NCI-H2196 treated with DMSO at 0.1 percent for 48 hours (cell line): ENCODE measurements at regions not wholly inside any gene's neighbourhood (a gene's known extent, or its start where the extent isn't known, plus 50 kb on each side); places are given as distances from the start of the nearest gene placed in this dataset.

Source experiments
- DNase-seq: peaks from one replicate; lab custom pipeline; 2025; ENCODE audit not compliant: unreplicated experiment; lab: John Stamatoyannopoulos, UW

DNA sequence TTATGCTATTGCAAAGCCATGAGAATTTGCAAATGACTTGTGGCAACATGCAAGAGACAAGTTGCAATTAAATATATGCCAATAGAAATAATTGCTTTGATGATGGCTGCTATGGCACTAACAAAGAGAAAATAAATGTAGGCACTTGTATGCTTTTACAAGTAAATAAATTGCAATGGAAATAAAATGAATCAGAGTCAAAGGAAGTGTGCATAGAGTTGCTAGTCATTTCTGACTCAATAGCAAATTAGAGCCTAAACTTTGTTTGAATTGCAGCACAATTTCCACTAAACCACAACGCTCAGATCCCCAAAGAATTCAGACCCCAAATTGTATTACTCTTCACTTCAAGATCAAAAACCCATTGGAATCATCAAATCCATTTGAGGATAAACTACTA is 792.1 kb upstream of the ARGLU1 start:
- no peak for DNase-seq

DNA sequence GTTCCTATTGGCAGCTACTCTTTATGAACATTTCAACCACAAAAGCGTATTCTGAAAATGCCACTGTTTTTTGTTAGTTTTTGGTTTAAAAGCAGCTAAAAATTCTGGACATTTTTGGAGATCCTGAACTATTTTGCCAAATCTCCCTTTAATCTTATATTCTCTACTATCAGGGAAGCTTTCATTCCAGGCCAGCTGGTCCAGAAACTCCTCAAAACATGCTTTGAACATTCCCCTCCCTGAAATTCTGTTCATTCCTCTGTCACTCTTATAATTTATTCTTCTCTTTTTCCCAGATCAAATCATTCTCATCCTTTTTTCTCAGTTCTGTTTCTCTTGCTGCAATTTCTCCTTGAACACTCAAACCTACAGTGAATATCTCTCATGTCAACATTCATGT is 790.9 kb upstream of the ARGLU1 start:
- DNase-seq = no peak

DNA sequence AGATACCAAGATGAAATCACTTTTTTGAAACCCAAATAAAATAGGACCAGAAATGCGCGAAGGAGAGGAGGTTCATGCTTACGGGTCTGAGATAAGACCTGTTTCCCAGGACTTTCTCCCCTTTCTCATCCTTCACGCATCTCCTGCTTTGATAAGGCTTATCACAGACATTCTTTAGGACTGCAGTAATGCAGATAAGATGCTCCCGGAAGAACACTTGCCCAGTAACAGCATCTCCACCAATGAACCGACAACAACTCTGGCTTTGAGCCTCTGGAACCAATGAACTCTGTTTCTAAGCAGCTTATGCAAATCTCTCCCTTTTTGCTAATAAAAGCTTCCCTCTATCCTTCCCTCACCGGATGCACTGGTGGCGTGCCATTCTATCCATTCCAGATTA is 783.4 kb upstream of the ARGLU1 start:
- DNase-seq = no peak

DNA sequence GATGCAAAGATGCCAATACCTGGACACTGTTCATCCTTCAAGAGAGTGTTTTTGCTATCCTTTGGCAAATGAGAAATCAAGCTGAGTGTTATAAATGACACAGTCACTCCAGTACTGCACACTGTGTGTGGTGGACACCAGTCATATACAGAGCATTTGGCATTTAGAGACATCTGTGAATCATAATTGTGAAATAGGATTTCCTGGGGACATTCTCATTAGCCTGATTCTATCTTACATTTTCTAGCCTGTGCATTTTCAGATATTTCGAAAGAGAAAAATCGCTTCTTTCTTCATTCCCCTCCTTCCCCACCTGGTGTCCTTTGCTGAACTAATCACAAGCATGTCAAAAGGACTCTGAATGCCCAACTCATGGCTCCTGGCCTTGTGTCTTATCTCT is 781.0 kb upstream of the ARGLU1 start:
- DNase-seq = no peak

DNA sequence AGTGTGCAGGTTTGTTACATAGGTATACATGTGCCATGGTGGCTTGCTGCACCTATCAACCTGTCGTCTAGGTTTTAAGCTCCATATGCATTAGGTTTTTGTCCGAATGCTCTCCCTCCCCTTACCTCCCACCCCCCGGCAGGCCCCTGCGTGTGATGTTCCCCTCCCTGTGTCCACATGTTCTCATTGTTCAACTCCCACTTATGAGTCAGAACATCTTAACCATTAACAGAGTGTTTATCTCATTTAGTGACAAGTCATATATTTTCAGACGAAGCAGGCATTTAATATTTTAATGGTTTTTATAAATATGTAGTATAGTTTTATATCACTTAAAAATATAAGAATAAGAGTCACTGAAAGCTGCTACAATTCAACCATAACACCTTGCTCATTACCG is 780.5 kb upstream of the ARGLU1 start:
- DNase-seq = no peak

DNA sequence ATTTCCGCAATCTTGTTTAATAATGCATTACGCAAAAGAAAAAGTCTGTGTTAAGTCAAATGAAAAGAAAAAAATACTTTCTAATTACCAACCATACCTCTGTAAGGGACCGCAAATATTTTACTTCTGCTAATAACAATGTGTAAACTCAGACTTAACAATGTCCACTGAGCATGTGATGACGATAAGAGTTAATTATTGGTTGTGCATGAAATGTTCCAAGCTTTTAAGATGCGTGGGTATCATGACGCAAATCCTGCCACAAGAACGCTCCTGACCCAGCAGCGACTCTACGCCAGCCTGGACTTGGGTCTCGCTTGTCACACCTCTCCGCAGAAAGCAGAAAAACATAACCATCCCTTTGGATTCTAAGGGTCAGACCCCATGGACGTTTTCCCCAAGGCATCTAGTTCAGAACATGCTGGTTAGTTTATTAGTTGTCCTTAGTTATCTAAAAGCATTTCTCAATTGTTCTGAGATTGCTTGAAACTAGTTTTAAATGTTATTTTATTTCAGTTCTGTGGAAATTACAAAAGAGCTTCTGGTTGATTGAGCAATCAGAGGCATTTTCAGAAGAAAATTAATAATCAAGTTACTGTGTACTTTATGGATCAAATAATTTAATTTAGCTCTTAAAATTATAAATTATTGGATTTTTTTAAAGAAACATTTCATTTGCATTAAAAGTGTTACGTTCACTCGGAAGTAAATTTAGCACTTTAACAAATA is 779.9 kb upstream of the ARGLU1 start:
- DNase-seq = no peak

DNA sequence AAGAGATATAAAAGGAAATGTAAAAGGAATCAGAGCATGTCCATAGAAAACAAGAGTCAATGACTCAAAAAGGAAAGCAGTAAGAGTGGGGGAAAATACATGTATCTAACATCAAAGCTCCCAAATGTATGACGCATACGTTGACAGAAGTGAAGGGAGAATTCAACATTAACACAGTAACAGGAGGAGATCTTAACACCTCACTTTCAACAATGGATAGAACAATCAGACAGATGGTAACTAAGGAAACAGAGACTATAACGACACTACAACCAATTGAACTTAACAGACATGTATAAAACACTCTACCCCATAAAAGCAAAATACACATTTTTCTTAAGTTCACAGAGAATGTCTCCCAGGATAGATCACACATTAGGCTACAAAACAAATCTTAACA is 774.8 kb upstream of the ARGLU1 start:
- DNase-seq = no peak

DNA sequence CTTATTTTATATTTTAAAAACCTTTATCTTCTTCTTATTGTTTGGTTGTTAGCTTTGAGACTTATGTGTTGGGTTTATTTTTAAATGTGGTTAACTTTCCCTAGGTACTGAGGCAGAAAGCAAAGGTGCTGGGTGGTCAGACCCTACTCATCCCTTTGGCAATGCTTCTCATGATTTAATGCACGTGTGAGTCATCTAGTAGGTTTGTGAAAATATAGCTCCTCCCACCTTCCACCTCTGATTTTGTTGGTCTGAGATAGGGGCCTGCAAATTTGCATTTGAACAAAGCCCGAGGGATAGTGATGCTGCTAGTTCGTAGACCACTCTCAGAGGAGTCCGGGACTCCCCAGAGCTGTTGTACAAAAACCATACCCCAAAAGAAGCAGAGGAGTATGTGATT is 771.3 kb upstream of the ARGLU1 start:
- DNase-seq = no peak

DNA sequence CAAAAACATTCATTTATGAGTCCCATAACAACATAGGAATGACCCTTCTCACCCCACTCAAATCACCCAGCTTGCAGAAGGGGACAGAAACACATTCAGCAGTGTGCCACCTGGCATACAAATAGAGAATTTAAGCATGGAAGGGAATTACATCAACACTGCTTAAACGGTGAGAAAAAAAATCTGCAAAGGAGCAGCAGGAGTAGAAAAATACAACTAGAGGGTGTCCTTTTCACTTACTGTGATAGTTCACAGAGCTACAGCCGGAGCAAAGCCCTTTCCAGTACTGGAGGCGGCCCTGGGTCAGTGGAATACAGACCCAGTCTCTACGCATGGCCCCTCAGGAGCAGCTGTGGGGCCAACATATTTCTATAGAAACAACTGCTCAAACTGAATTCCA is 764.3 kb upstream of the ARGLU1 start:
- no peak for DNase-seq

DNA sequence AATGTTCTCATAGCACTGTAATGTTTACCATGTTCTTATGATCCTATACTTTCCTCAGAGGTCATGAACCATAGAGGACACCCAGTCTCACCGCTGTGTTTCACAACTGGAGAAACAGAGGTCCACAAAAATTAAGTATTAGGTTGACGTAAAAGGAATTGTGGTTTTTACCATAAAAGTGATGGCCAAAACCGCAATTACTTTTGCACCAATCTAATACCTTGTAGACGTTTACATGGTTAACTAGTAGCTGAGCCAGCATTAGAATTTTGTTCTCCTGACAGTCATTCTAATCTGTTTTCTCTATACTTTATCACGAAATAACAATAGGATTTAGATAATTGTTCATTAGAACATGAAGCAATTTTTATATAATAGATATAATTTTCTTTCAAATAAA is 763.4 kb upstream of the ARGLU1 start:
- no peak for DNase-seq

DNA sequence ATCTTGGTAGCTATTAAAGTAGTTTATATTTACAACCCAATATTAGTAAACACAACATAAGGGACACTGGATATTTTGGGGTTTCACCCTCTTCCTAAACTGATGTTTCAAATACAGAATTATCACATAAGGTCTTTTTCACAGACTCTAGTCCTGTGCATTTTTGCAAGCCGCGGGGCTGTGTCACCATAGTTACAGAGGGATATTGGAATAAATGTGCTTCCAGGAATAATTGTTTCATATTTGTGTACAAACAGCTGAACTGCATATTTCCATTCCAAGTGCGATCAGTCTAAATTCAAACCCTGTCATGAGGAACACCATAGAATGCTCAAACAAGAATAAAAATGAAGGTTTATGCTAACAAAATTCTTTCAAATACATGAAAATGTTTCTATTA is 762.5 kb upstream of the ARGLU1 start:
- no peak for DNase-seq

DNA sequence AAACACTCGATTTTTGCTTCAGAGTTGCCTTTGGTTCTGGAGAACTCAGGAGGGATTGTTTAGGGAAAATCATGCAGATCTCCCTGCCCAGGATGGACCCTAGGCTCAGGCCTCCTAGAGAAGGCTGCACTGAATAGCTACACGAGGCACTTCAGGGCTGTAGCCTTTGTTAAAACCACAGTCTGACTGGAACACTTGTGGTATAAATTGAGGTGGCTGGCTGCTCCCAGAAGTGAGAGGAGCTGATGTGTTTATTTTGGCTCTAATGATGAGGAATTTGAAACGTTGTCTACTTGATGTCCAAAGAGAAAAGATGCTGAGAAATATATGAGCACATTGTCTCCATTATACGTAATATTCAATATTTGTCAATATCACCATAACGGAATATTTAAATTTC is 762.1 kb upstream of the ARGLU1 start:
- DNase-seq = peak; percentile 6

DNA sequence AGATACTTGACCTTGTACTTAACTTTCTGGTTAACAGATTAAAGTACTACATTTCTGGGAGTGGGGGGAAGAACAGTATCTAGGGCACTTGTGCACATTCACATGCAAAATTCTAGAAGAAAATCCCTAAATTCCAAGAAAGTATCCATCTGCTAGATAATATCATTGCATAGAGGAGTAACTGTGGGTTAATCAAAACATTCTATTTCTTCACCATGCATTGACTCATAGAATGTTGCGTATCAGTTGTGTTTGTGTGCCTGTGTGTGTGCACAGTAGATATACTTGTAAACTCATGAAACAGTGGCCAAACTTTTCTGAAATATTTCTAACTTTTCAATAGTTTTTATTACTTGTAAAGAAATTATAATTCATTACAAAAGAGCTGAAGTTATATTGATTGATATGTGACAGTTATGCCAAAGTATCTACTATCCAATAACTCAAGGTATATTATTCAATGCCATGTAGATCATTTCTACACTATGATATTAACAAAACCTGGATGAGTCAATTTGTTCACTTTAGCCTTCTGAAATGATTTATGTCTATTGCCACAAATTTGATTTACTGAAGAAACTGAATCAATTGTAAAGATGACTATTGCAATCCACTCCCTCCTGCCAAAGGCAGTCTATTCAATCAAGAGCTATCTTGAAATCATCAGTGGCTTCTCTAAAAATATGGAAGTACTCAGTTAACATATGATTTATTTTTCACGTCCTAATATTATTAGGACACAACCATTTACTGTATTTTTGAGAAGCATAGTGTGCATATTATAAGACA is 756.7 kb upstream of the ARGLU1 start:
- no peak for DNase-seq

DNA sequence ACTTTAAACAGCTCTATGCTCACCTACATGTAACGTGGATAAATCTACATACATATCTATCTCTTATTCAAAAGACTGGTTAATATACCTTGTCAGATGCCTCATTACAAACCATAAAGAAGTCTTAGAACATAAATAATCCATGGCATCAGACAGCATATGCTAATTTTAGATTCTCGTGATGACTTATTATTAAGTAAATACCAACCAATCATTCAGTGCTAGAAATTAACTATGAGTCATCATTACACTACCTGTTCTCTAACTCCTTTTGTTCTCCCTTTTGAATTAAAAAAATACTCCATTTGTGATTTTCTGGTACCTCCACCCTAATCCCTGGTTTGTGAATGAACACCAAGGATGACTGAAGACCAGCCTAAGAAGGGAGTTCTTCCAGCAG is 754.3 kb upstream of the ARGLU1 start:
- DNase-seq = no peak

DNA sequence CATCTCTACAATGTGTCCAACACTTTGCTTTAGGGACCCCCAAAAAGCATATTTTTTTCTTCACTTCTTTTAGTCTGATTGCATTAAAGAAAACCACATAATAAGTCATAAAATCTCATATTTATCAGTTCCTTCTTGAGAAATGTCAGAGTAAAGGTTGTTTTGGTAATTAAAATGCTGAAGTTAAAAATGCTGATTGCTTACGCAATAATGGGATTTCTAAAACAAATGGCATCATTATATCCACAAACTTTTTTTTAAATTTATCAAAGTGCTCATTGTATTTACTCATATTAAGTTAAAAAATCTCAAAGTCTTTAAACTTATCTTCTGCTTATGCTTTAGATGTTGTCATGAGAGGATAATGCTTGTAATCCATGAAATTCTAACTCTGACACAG is 737.2 kb upstream of the ARGLU1 start:
- no peak for DNase-seq

DNA sequence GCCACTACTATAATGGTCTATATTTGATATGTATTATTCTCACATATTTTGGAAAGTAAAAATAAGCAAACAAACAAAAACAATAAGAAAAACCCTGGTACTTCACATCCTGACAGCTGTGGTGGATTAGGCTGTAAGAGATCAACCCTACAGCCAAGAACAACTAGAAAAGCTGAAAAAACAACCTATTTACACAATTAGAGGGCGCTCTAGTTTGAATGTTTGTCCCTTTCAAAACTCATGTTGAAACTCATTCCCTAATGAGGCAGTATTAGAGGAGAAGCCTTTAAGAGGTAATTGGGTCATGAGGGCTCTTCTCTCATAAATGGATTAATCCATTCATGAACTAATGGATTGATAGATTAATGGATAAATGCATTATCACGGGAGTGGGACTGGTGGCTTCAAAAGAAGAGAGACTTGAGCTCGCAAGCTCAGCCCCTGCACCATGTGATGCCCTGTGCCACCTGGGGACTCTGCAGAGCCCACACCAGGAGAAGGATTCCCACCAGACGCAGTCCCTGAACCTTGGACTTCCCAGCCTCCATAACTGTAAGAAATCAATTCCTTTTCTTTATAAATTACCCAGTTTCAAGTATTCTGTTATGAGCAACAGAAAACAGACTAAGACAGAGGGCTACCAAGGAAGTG is 733.9 kb upstream of the ARGLU1 start:
- DNase-seq = no peak

DNA sequence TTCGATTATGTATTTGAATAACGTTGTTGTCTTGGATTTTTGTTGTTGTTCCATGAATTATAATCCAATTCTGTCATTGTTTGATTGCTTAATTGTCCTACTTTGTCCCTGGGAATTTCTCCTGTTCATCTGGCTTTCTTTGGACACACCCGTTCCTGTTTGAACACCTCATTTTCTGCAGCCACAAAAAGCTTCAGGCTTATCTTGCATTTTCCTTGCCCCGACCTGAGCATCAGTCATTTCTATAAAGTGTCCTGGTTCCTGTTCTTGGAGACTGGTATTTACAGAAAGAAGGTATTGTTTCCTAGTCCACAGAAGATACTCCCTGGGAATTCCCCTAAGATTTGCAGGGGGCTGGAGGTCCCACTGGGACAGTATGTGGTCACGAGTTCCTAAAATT is 731.8 kb upstream of the ARGLU1 start:
- DNase-seq = no peak

DNA sequence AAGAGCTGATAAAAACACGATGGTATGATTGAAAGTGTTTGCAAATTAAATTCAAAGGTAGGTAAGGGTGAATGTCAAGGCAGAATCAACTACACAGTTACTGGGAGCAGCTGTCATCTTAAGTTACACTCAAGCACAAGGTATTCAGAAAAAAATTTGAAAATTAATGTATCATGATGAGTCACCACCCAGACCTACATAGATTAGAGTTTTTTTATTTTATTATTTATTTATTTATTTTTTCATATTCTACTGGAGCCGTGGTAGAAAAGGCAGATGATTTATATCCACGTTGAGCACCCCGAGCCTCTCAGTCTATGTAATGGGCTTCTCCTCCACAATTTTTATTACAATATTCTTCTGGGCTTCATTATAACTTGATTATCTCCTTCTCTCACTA is 728.9 kb upstream of the ARGLU1 start:
- DNase-seq = no peak

DNA sequence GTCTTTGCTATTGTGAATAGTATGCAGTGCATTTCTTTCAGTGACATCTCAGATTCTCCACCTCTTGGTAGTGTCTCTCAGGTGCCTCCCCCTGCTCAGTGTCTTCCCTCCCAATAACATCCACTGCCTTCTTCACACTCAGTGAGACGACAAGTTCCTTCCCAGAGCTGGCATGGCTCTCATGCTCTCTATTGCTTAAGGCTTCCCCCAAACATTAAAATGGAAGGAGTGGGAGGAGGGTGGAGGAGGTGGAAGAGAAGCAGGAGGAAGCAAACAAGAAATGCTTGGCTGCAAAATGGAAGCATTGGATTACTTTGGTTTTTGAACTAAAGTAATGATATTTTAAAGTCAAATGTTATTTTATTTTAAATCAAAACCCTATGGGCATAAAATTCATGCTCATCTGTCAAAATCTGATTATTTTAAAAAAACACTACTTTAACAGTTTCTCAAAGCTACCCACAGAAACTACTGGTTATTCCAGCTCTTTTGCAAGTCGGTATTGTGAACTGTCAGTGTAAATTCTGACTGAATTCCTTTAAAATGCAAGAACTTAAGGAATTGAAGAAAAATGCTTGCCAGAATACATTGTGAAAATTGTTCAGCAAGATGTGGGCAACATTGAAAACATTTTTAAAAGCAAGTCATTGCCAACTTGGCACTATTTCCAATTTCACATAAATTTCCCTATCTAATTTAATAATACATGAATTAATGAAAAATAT is 727.6 kb upstream of the ARGLU1 start:
- no peak for DNase-seq

DNA sequence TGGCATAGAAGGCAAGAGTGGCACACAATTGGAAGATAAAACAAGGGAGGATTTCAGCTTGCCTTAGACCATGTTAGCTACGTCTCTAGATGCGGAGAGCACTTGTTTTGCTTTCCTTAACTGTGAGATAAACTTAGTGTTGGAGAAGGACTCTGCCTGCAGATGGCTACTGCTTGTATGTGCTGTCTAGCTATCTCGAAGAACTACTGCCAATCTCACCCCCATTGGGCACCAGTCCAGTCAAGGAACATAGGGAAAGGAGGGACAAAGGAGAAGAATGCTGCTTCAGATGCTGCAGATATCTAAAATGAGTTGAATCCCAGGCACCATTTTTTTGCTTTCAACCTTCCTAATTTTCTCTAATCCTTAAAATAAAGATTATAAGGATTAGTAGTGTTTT is 726.0 kb upstream of the ARGLU1 start:
- DNase-seq = no peak

DNA sequence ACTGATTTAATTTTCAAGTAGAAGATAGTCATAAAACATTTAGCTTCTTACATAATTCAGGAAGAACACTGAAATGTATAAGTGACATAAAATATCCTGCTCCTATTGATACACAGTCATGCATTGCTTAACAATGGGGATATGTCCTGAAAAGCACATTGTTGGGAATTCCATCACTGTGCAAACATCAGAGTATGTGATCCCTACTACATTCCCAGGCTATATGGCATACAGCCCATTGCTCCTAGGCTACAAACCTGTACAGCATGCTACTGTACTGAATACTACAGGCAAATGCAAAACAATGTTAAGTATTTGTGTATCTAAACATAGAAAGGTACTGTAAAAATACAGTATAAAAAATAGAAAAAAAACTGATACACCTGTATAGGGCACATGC is 723.9 kb upstream of the ARGLU1 start:
- DNase-seq = no peak

DNA sequence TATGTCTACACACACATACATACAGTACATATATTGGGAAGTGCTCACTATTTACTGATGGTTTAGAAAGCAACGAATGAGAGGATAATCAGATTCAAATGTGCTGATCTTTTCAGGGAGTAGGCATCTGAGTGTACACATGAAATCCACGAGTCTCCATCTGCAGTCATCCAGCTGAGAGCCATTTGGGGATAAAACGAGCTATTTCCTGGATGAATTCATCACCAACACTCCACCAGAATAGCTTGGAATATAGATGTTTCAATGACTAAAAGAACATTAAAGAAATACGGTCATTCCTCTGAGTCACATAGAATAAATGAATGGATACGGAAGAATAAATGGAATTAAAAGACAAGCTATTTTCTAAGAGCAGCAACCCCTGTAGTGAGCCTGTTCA is 721.6 kb upstream of the ARGLU1 start:
- DNase-seq = no peak
